Esophagus squamous epithelium (tissue), 4 donors: ENCODE measurements at regions not wholly inside any gene's neighbourhood (a gene's known extent, or its start where the extent isn't known, plus 50 kb on each side); places are given as distances from the start of the nearest gene placed in this dataset.

Experiments
- CTCF ChIP-seq, 6 experiments: fragments of 450-650 bp in 4 of 6; fragments of 200-600 bp in 2 of 6; sonication (generic) in 2 of 6; IDR thresholded peaks; one replicate each; pipeline ENCODE4 v1.5.1; 2016 to 2019; ENCODE audit warnings: antibody characterized with exemption in 6 of 6, mild to moderate bottlenecking in 4 of 6, moderate library complexity in 4 of 6
- POLR2A ChIP-seq, 4 donors: fragments of 450-650 bp; IDR thresholded peaks; one replicate each; pipeline ENCODE4 v1.6.1; 2017; ENCODE audit warnings: antibody characterized with exemption in 4 of 4, mild to moderate bottlenecking in 4 of 4, moderate library complexity in 3 of 4

GRCh38 chrX:129019412-129019811, 503.9 kb downstream of the SMARCA1 start:
- TF ChIP-seq POLR2A (IDR thresholded peaks at IDR 0.05) (no peak), CTCF (IDR thresholded peaks at IDR 0.05) (no peak)
